ENCODE measurements at regions not wholly inside any gene's neighbourhood (a gene's known extent, or its start where the extent isn't known, plus 50 kb on each side); places are given as distances from the start of the nearest gene placed in this dataset.

DNA sequence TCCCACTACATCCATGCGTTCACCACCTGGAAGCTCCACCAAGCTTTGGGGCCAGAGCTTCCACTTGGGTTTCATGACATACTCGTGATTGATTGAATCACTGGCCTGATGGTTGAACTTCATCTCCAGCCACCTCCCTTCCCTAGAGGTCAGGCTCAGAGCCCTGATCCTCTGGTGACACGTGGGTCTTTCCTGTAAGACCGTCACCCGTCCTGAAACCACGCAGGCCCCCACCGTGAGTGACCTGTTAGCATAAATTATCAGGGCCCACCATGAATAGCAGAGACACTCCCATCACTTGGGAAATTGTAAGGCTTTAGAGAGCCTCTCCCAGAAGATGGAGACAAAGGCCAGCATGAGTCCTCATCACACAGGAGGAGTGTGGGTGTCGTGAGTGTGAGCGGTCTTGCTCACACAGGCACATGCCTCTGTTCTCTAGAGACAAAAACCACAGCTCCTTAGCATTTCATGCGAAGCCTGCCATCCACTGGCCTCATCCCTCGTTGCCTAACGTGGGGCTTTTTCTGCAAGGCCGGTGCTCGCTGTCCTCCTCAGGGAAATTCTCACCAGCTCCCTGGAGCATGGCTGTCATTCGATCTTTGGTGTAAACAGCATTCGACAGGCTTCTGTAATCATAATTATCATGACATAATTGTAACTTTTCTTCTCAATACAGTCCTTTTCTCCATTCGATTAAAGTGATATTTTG lies 65.1 kb upstream of the DUSP22 start:
- no peak for DNase-seq

DNA sequence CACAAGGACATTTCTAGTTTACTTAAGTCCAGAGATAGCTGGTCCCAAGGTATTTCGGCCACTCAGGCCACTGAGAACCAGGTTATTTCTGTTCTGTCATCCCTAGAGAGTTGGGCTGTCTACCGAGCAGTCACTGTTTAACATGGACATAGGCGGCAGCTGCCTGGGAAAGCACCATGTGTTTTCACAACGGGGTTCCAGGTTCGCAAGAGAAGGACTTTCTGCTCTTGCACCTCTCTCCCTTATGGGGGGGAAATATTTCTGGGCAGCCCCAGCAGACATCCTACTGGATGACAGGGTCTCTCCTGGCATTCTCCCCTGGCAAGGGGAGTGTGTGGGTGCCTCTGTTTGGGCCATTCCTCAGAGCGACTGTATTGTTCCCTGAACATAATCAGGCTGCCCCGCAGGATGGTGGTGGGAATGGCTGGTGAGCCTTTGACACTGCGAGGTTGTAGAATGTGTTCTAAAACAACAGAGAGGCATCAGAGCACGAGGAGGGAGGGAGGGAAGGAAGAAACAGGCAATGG lies 64.4 kb upstream of the DUSP22 start:
- no peak for DNase-seq

- DNase-seq: no peak
Observed at GRCh38 chr6:228881-229651, 63.2 kb upstream of the DUSP22 start.

DNA sequence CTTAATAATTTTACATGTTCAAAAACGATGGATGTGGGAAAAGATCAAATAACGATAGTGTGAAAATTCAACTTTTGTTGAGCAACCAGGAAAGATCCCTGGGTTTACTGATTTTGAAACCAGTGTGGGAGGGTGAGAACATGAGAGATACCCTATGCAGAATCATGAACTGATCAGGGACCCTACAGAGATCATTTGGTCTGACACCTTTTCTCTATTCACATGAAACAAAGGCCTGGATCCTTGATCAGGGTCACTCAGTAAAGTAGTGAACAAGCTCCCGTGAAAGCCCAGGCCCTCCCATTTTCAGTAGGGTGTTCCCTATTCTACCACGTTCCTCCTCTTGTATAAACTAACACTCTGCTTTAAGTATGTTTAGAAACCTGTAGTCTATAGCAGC lies 60.5 kb upstream of the DUSP22 start:
- DNase-seq: no peak

GRCh38 chr6:232982-233640 lies 59.2 kb upstream of the DUSP22 start:
- DNase-seq: no peak

- DNase-seq: no peak
Observed at GRCh38 chr6:234706-235372, 57.4 kb upstream of the DUSP22 start.

DNA sequence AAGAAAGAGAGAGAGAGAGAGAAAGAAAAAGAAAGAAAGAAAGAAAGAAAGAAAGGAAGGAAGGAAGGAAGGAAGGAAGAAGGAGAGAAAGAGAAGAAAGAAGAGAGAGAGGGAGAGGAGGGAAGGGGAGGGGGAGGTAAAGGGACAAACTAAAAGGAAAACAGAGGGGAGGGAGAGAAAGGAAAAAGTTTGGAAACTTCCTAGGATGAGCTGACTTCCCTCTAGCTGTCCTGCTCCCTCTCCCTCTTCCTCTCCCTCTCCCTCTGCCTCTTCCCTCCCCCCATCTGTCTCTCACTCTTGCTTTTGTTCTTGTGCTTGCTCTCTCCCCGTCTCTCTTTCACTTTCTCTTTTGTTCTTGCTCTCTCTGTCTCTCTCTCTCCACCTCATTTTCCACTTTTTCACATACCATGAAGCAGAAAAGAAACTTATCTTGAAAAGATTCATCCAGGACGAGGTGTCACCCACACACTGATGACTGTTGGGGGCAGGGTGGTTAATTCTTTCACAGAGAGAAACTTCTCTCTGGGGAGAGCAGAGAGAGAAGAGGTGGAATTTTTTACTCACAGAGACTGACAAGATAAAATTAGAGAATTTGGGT lies 56.4 kb upstream of the DUSP22 start:
- DNase-seq: no peak

GRCh38 chr6:236519-236918 lies 55.8 kb upstream of the DUSP22 start:
- no peak for DNase-seq

DNA sequence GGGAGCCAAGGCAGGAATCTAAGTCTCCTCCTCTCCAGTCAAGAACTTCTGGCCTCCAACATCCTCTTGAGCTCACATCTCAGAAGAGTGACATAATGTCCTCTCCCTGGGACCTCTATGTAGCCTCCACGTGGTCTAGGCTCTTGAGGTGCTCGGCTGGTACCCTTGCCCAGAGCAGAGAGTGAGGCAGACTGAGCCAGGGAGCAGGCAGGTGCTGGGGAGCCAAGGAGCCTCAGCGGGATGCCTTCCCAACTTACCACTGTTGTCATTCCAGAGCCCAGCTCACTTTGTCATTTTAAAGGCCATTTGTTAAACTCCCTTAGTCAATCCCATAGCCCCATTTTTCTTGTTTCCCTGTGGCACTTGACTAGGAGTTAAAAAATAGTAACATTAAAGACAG lies 52.1 kb upstream of the DUSP22 start:
- DNase-seq: no peak

- DNase-seq: no peak
Observed at GRCh38 chr6:241336-241865, 50.9 kb upstream of the DUSP22 start.
